AG04450 (cell line): ENCODE measurements at regions not wholly inside any gene's neighbourhood (a gene's known extent, or its start where the extent isn't known, plus 50 kb on each side); places are given as distances from the start of the nearest gene placed in this dataset.

Source experiments
- CTCF ChIA-PET: fragments of 300-600, 350-600 bp; formaldehyde crosslinking; extraction: SDS; loops from one replicate; lab custom pipeline; 2022; ENCODE audit warnings: antibody characterized with exemption, inconsistent platforms; lab: Charles Lee
- POLR2A ChIA-PET: fragments of 350-600 bp; formaldehyde crosslinking; extraction: SDS; loops from one replicate; lab custom pipeline; 2021; ENCODE audit warnings: antibody characterized with exemption, inconsistent platforms; lab: Yijun Ruan, JAX
- DNase-seq: peaks from one replicate; pipeline ENCODE4 v3.0.0-alpha.2; 2011; ENCODE audit warnings: low read depth, low spot score
- H3K27ac ChIP-seq: one replicate; pipeline ENCODE4 v1.5.1; 2012; ENCODE audit warnings: low read depth, low read length, control low read depth
- H3K27me3 ChIP-seq: one replicate; pipeline ENCODE4 v1.6.0; 2012; ENCODE audit warnings: low read length; ENCODE audit not compliant: control insufficient read depth, insufficient read depth
- H3K4me3 ChIP-seq: 2 replicates; pipeline ENCODE4 v1.5.1; 2011; ENCODE audit warnings: mild to moderate bottlenecking, low read depth, low read length, control low read depth
- H3K9me3 ChIP-seq: 2 replicates; pipeline ENCODE4 v1.5.1; 2012; ENCODE audit warnings: low read length; ENCODE audit not compliant: control insufficient read depth, insufficient read depth
- TF ChIP-seq, protein P1 (sequence below): IDR thresholded peaks from 2 replicates; pipeline ENCODE4 v1.5.1; 2011; ENCODE audit warnings: low read depth, low read length, control low read depth, inconsistent platforms

- TF ChIP-seq, protein P1, sequence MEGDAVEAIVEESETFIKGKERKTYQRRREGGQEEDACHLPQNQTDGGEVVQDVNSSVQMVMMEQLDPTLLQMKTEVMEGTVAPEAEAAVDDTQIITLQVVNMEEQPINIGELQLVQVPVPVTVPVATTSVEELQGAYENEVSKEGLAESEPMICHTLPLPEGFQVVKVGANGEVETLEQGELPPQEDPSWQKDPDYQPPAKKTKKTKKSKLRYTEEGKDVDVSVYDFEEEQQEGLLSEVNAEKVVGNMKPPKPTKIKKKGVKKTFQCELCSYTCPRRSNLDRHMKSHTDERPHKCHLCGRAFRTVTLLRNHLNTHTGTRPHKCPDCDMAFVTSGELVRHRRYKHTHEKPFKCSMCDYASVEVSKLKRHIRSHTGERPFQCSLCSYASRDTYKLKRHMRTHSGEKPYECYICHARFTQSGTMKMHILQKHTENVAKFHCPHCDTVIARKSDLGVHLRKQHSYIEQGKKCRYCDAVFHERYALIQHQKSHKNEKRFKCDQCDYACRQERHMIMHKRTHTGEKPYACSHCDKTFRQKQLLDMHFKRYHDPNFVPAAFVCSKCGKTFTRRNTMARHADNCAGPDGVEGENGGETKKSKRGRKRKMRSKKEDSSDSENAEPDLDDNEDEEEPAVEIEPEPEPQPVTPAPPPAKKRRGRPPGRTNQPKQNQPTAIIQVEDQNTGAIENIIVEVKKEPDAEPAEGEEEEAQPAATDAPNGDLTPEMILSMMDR, result no peak
- POLR2A ChIA-PET, result no interaction called here
- CTCF ChIA-PET, result interaction anchor here (0.6 kb wide), 1 partner anchor 133 kb away, joined by 4 read pairs; no protein-coding TSS in a partner anchor
- no peak for DNase-seq
- Histone ChIP-seq H3K4me3 (no peak overlapping the region), H3K27me3 (no peaks in the 10 kb centered on the region), H3K9me3 (no peaks in the 10 kb centered on the region), H3K27ac (no peak overlapping the region)
Observed at GRCh38 chr5:62042007-62042406, 264.0 kb upstream of the KIF2A start.

DNA sequence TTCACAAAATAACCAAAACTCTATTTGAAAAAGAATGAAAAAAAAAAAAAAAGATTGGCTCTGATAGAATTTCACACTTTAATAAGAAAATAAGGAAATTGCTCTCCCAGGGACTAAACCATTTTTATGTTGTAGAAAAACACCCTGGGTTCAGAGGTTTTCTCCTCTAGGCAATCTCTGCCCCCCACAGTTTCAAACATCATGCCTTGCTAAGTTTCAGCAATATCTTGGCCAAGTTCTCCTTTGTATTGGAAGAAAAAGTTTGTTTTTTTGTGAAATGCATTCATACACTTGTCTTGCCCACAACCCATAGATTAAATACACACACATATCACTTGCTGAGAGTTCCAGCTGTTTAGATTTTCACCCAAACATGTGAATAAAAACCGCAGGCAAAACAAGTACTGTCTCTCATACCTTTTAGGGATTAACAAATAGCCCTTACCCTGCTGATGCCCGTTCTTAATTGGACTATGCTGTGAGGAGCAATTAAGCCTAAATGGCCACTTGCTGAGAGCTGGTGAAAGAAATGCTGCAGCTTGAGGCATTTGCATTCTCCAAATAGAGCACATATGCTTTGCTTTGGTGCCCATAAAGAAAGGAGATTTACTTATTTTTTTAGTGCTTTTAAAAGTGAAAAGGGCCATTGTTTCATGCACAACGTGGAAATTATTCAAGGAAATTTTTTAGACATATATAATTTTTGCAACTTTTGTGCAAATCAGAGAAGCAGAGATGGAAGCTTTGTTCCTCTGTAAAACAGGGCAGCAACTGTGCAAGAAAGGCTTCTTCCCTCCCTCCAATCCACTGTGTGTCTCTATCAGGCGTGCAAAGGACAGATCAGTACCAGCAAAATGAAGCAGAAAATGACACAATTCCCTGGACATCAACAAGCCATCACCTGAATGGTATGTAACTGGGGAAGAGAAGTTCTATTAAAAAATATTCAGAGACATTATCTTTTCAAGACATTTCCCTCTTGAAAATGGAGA lies 262.4 kb upstream of the KIF2A start:
- H3K4me3 ChIP-seq, result no peak overlapping the region
- no peaks in the 10 kb centered on the region for H3K9me3 ChIP-seq
- ChIA-PET CTCF (no interaction called here), POLR2A (no interaction called here)
- TF ChIP-seq, protein P1, result no peak
- DNase-seq, result no peak
- no peak overlapping the region for H3K27ac ChIP-seq
- no peaks in the 10 kb centered on the region for H3K27me3 ChIP-seq

DNA sequence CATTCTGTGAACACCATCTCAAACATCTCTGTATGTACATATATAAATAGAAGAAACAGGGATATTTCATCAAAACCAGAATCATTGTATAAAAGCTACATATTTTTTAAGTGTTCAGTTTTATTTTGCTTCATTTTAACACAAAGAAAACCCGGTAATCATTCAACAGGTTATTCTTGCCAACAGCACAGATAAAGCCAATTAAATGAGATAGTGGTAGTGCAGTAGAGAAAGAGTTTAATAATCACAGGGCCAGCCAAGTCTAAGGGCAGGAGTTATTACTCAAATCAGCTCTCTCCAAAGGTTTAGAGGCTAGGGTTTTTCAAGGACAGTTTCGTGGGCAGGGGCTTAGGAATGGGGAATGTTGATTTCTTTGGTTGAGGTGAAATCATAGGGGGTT lies 261.0 kb upstream of the KIF2A start:
- CTCF ChIA-PET, result no interaction called here
- DNase-seq, result no peak
- no peaks in the 10 kb centered on the region for H3K9me3 ChIP-seq
- TF ChIP-seq, protein P1, result no peak
- no peak overlapping the region for H3K4me3 ChIP-seq
- POLR2A ChIA-PET, result no interaction called here
- H3K27ac ChIP-seq, result no peak overlapping the region
- no peaks in the 10 kb centered on the region for H3K27me3 ChIP-seq

- DNase-seq, result no peak
- Histone ChIP-seq H3K4me3 (no peak overlapping the region), H3K27me3 (no peaks in the 10 kb centered on the region), H3K9me3 (no peaks in the 10 kb centered on the region), H3K27ac (no peak overlapping the region)
- POLR2A ChIA-PET, result no interaction called here
- TF ChIP-seq, protein P1, result no peak
- CTCF ChIA-PET, result no interaction called here
Observed at GRCh38 chr5:62046191-62046590, 259.8 kb upstream of the KIF2A start.

DNA sequence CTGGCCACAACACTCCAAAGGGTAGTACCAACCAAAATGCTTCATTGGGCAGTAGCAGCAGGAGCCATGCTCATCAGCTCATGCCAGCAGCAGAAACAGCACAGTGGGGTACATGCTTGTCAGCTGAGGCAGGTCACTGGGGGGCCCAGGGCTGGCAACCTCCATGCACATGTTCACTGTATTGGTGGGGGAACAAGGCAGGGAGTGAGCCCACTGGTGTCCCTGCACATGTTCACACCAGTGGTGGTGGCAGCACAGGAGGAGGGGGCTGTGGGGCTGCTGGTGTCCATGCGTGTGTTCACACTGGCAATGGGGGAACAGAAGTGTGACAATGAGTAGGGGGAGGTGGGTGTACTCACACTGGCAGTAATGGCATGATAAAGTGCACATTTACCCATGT lies 254.3 kb upstream of the KIF2A start:
- Histone ChIP-seq H3K27me3 (no peaks in the 10 kb centered on the region), H3K27ac (no peak overlapping the region), H3K9me3 (no peaks in the 10 kb centered on the region), H3K4me3 (no peak overlapping the region)
- no peak for DNase-seq
- ChIA-PET CTCF (no interaction called here), POLR2A (no interaction called here)
- TF ChIP-seq, protein P1, result no peak
